Tibial artery (tissue), 4 donors: ENCODE measurements at regions not wholly inside any gene's neighbourhood (a gene's known extent, or its start where the extent isn't known, plus 50 kb on each side); places are given as distances from the start of the nearest gene placed in this dataset.

Experiments
- DNase-seq, 2 donors: peaks; one replicate each; pipeline ENCODE4 v3.0.0-alpha.2; 2019
- H3K27ac ChIP-seq, 2 donors: fragments of 200-600 bp; sonication (generic) in 1 of 2; 1 replicate in 1 of 2; 2 replicates in 1 of 2; pipeline ENCODE4 v1.5.1; 2018 to 2019; ENCODE audit warnings: mild to moderate bottlenecking in 1 of 2
- H3K27me3 ChIP-seq, 2 donors: fragments of 200-600 bp; sonication (generic) in 1 of 2; one replicate each; pipeline versions ENCODE4 v1.5.1 to v1.6.0; 2016 to 2019
- H3K36me3 ChIP-seq, 3 donors: fragments of 200-600 bp; sonication (generic) in 2 of 3; one replicate each; pipeline ENCODE4 v1.5.1; 2016 to 2019; ENCODE audit warnings: mild to moderate bottlenecking in 2 of 3
- H3K4me1 ChIP-seq, 4 donors: fragments of 200-600 bp; sonication (generic) in 2 of 4; 1 replicate in 3 of 4; 2 replicates in 1 of 4; pipeline ENCODE4 v1.5.1; 2016 to 2019
- H3K4me3 ChIP-seq, 2 donors: fragments of 200-600 bp; sonication (generic) in 1 of 2; 1 replicate in 1 of 2; 2 replicates in 1 of 2; pipeline ENCODE4 v1.5.1; 2018 to 2019; ENCODE audit warnings: mild to moderate bottlenecking in 2 of 2
- H3K9me3 ChIP-seq, 3 donors: fragments of 200-600 bp; sonication (generic) in 1 of 3; one replicate each; pipeline ENCODE4 v1.5.1; 2016 to 2019
- CTCF ChIP-seq, 2 experiments: fragments of 200-600 bp in 1 of 2; fragments of 450-650 bp in 1 of 2; IDR thresholded peaks; one replicate each; pipeline ENCODE4 v1.5.1; 2017 to 2019; ENCODE audit warnings: antibody characterized with exemption in 2 of 2, mild to moderate bottlenecking in 1 of 2, moderate library complexity in 1 of 2
- intact Hi-C: fragments of 100-400 bp; cut with DNase I; formaldehyde crosslinking; loops from one replicate; pipeline ENCODE4 v1.15.0; 2023; ENCODE audit warnings: low total_unique reads

DNA sequence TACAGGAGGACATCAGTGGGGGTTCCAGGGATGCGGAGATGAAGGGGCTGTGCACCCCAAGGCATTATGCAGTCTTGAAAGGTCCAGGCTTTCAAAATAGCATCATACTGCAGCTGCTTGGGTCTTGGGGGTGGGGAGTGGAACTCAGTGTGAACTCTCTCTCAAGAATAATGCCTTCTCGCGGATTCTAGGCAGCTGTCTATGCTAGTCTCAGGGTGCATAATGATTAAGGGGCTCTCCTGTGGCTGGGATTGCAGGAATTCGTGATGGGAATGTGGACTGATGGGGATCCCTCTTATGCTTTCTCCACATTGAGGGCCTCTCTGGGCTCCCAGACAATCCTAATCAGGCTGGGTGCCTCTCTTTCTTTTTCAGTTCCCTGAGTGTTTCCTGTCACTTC, 172.2 kb upstream of the ARHGAP24 start:
- no peak overlapping the region for H3K4me3 ChIP-seq
- TF ChIP-seq CTCF (IDR thresholded peaks at IDR 0.05): no peak
- no peak overlapping the region for H3K27ac ChIP-seq
- no peak for DNase-seq
- no peaks in the 10 kb centered on the region for H3K36me3 ChIP-seq
- no peaks in the 10 kb centered on the region for H3K9me3 ChIP-seq
- H3K4me1 ChIP-seq: no peaks in the 10 kb centered on the region
- intact Hi-C loops: no loop called here
- H3K27me3 ChIP-seq: no peaks in the 10 kb centered on the region

GRCh38 chr4:85318415-85318814, 156.5 kb upstream of the ARHGAP24 start:
- no peak overlapping the region for H3K4me3 ChIP-seq
- no peak overlapping the region for H3K27ac ChIP-seq
- H3K36me3 ChIP-seq: no peaks in the 10 kb centered on the region
- H3K27me3 ChIP-seq: no peaks in the 10 kb centered on the region
- H3K9me3 ChIP-seq: peaks cover 0 to 8% (median 0%) of the 10 kb centered on the region in 3 donors
- TF ChIP-seq CTCF (IDR thresholded peaks at IDR 0.05): no peak
- intact Hi-C loops: no loop called here
- H3K4me1 ChIP-seq: no peaks in the 10 kb centered on the region
- no peak for DNase-seq

DNA sequence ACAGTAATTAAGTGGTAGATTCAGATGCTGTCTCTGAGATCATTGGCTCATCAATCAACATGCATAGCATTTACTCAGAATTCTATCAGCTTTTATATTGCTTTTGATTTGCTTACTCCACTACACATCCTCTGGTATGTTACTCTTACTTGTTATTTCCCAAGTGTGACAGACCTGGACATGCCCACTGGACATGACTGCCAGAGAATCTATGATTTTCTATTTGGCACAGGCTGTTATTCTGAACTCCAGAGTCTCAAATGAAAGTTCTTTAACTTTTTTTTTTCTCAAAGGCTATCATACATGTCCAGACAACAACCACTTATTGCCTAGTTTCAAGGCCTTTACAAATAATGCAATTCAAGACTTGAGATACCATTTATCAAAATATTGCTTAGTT, 116.1 kb upstream of the ARHGAP24 start:
- DNase-seq: no peak
- intact Hi-C loops: no loop called here
- Histone ChIP-seq H3K4me1 (no peaks in the 10 kb centered on the region), H3K9me3 (peaks cover 0 to 5% (median 0%) of the 10 kb centered on the region in 3 donors), H3K4me3 (no peak overlapping the region), H3K36me3 (no peaks in the 10 kb centered on the region), H3K27ac (no peak overlapping the region), H3K27me3 (no peaks in the 10 kb centered on the region)
- no peak for TF ChIP-seq CTCF (IDR thresholded peaks at IDR 0.05)

DNA sequence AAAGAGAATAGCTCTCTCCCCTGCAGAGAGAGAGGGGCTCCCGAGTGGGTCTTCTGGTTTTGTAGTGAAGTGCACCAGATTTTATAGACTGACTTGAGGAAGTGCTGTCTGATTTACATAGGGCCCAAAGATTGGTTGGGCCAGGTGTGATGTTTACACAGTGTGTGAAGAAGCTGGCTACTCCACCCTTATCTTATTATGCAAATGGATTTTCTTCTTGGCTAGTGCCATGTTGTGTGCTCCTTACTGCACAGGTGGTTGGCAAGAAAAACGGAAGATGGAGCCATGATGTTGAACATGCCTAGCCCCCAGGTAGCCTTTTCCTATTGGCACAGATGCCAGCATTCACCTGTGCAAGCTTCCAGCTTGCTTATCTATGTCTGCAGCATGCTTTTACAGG, 112.4 kb upstream of the ARHGAP24 start:
- intact Hi-C loops: no loop called here
- Histone ChIP-seq H3K27ac (no peak overlapping the region), H3K27me3 (no peaks in the 10 kb centered on the region), H3K4me3 (no peak overlapping the region), H3K9me3 (peaks cover 0 to 5% (median 0%) of the 10 kb centered on the region in 3 donors), H3K36me3 (no peaks in the 10 kb centered on the region), H3K4me1 (no peaks in the 10 kb centered on the region)
- no peak for TF ChIP-seq CTCF (IDR thresholded peaks at IDR 0.05)
- no peak for DNase-seq

DNA sequence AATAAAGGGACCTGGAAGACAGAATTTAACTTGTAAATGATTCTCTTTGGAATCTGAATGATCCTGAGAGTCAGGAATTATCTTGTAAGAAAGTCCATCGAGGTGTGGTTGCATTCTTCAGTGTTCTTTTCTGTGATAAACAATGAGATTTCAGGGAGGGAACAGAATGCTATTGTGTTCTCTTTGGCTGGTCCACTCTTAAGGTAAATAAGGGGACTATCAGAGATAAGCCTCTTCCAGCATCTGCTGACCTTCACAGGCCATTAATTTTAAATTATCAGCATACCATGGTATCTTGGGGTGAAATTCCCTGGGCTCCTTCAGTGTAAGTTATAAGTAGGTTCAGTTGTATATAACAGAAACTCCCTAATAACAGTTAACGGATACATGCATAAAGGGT, 107.1 kb upstream of the ARHGAP24 start:
- Histone ChIP-seq H3K27ac (no peak overlapping the region), H3K4me3 (no peak overlapping the region), H3K27me3 (no peaks in the 10 kb centered on the region), H3K9me3 (no peaks in the 10 kb centered on the region), H3K36me3 (no peaks in the 10 kb centered on the region), H3K4me1 (no peaks in the 10 kb centered on the region)
- intact Hi-C loops: no loop called here
- no peak for TF ChIP-seq CTCF (IDR thresholded peaks at IDR 0.05)
- DNase-seq: no peak

- no peak overlapping the region for H3K4me3 ChIP-seq
- H3K36me3 ChIP-seq: no peaks in the 10 kb centered on the region
- DNase-seq: no peak
- no peak overlapping the region for H3K27ac ChIP-seq
- H3K9me3 ChIP-seq: no peaks in the 10 kb centered on the region
- H3K27me3 ChIP-seq: no peaks in the 10 kb centered on the region
- no peaks in the 10 kb centered on the region for H3K4me1 ChIP-seq
- intact Hi-C loops: no loop called here
- no peak for TF ChIP-seq CTCF (IDR thresholded peaks at IDR 0.05)
Observed at GRCh38 chr4:85368240-85368639, 106.7 kb upstream of the ARHGAP24 start.
